GM19397 (cell line): ENCODE measurements at regions not wholly inside any gene's neighbourhood (a gene's known extent, or its start where the extent isn't known, plus 50 kb on each side); places are given as distances from the start of the nearest gene placed in this dataset.
"Not testable (repeated sequence)": the region's sequence is repeated elsewhere in the genome, so short reads cannot be mapped to it uniquely, and the experiment has no call there.

Experiments used
- ATAC-seq: cut with Tn5 transposase; IDR thresholded peaks from one replicate; pipeline ENCODE4 v1.9.1; 2021; ENCODE audit warnings: mild to moderate bottlenecking, moderate library complexity; ENCODE audit not compliant: unreplicated experiment

DNA sequence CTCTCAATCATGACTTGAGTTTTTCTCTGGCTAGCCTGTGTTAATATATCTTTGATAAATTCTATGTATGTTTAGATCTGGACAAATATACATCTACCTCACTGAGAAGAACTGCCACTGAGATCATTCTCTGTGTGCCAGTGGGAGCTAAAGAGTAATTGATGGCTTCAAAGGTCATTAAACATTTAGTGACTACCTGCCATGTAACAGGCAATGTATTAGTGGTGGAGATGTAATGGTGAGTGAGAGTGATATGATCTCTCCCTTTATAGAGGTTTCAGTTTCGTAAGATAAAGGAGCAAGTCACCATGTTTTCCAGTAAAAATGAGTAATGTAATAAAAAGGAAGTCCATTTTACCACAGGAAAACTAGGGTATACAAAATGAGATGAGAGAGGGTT, 235.8 kb upstream of the CDH8 start:
- ATAC-seq = no peak

GRCh38 chr16:62261760-62262159, 225.5 kb upstream of the CDH8 start:
- no peak for ATAC-seq

GRCh38 chr16:62258931-62259435, 222.7 kb upstream of the CDH8 start:
- ATAC-seq = not testable (repeated sequence)

DNA sequence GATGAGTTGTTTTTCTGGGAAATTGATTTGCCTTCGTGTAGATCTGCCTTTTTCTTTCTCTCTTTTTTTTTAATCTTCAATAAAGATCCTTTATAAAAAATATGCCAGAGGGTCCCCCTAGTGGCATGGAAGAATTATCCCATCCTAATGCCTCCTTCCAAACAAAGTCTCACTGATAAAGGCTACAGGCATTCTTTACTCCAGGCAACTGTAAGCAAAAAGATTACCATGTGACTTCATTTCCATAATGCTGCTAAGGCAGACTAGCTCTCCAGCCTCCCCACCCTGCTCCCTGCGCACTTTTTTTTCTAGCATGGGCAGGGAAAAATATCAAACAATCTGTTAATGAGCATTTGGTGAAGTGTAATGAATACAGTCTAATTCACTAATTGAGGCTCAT, 220.2 kb upstream of the CDH8 start:
- ATAC-seq = no peak

DNA sequence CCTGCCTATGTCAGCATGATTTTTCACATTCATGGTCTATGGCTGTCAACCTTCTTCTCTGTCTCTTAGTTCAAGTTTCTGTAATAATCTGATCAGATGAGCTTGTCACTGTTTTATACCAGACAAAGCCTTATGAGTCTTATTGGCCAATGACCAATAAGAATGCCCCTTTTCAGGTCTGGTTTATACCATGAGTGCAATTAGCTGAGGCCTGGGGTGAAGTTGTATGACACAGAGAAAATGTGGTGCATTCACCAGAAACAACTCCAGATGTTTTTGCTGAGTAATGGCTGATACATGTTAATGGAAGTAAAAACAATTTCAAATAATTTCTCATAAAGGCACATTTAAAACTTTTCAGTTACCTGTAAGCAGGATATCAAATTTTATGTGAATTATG, 218.6 kb upstream of the CDH8 start:
- ATAC-seq = no peak

GRCh38 chr16:62254372-62254771, 218.1 kb upstream of the CDH8 start:
- no peak for ATAC-seq

DNA sequence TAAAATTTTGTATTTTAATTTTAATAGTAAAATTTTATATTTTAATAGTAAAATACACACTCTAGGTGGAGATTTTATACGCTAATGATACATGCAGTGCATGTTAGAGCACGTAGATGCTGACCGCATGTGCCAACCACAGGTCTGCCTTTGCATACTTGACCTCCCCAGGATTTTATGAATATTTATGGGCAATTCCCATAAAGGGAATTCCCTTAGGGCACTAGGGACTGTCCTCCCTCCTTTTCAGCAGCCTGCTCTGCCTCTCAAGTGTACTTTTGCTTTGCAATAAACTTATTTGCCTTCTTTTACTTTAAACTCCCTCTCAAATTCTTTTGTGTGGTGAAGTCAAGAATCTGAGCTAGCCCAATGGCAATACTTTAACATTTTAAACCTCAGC, 217.7 kb upstream of the CDH8 start:
- ATAC-seq = no peak

GRCh38 chr16:62249069-62249468, 212.8 kb upstream of the CDH8 start:
- ATAC-seq = no peak

GRCh38 chr16:62240722-62241121, 204.5 kb upstream of the CDH8 start:
- ATAC-seq = no peak

DNA sequence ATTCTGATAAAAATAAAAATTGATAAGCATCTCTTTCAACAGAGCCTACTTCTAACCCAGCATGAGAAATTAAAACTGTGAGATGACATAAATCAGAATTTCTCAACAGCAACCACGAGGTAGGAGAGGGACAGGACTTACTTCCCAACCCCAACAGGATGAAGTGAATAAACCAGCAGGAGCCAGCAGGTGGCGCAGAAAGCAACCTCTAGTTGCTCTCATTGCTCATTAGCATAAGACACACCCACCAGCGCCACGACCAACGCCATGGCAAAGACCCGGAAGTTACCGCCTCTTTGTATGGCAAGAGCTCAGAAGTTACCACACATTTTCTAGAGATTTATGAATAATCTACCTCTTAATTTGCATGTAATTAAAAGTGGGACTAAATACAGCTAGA, 189.4 kb upstream of the CDH8 start:
- no peak for ATAC-seq

DNA sequence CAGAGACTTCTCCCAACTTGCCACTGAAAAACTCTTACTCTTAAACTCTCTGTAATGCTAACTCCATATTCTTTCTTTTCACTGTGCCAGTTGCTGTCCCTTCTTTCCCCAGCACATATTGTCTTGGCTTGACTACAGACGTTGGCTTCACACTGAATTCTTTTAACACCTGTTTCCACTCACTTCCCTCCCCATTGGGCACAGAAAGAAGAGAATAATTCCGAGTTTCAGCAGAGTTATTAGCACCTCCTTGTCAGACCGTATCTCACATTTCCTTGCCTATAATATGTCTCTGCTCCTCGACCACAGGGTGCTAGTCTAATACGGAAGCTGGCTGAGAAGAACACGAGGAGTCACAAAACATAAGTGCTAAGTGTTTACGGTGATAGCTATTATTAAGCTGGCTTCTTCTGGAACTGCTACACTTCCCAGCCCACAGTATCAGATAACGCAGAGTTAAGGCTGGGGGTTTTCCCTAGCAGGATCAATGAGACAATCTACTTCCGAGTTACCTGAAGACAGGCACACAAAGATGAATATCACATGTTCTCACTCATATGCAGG, 188.5 kb upstream of the CDH8 start:
- ATAC-seq = no peak

GRCh38 chr16:62216837-62217236, 180.6 kb upstream of the CDH8 start:
- ATAC-seq = no peak

GRCh38 chr16:62213763-62214162, 177.5 kb upstream of the CDH8 start:
- no peak for ATAC-seq

GRCh38 chr16:62208934-62209333, 172.7 kb upstream of the CDH8 start:
- no peak for ATAC-seq

GRCh38 chr16:62205459-62205858, 169.2 kb upstream of the CDH8 start:
- no peak for ATAC-seq

DNA sequence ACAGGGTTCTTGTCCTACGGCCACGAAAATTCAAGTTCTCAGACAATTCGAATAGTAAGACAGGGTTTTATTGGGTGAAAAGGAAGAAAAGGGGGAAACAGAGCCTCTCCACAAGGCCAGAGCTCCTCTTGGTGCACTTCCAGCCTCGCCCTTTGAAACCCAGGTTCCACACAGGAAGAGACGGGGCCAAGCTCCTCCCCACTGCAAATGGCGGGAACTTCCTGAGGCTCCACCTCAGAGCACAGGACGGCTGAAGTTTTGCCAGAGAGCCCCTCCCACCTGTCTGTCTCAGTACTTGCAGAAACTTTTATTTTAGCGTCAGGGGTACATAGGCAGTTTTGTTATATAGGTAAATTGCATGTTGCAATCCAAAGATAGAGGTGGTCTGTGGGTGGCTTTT, 165.7 kb upstream of the CDH8 start:
- no peak for ATAC-seq

- ATAC-seq = no peak
Observed at GRCh38 chr16:62194828-62195227, 158.6 kb upstream of the CDH8 start.

DNA sequence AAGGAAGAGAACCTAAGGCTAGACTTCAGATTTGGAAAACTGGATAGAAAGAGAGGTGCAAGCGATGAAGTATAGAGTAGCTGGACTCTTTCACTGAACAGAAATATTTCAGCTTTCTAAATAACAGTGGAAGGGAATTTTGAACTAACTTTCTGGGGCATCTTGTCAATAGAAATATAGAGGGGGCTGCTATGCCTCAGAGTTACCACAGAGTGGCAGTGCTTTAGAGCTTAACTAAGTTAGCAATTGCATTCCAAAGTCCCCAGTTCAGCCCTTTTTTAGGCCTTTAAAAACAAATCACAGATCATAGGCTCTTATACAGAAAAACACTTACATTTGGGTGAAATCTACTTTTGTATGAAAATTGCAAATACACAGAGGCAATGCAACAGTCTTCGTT, 154.2 kb upstream of the CDH8 start:
- ATAC-seq = no peak

DNA sequence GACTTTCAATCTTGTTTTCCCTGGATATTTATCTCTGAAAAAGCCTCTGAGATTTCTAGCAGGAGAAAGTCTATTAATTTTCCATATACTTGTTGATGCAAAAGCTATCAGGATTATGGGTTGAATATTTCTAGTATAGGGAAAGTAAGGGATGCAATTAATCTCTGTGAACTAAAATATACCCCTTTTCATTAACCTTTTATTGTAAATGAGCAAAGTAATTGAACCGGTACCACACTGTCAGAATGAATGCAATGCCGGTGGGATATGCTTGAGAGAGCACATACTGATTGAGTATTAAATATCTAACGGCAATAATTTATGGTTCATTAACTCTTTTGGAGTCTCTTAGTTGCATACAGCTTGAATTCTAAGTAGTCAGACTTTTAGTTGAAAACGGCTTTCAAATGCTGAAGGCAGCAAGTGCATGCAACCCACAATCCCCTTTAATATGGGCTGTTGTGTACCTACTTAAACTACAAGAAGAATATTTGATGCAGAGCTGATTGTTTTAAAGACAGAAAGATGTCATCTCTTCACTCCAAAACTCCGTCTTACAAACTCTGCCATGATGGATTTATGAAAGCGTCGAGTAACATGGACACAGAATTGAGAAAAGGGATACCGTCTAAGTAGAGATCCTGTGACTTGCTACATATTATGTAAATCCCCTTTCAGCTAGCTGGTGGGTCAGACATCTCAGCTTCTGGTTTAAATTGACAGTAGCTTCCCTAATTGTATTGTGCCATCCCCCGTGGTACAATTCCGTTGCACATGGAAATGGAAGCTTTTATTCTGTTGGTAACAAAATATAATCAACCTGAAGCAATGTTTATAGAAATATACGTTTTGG, 141.3 kb upstream of the CDH8 start:
- no peak for ATAC-seq

DNA sequence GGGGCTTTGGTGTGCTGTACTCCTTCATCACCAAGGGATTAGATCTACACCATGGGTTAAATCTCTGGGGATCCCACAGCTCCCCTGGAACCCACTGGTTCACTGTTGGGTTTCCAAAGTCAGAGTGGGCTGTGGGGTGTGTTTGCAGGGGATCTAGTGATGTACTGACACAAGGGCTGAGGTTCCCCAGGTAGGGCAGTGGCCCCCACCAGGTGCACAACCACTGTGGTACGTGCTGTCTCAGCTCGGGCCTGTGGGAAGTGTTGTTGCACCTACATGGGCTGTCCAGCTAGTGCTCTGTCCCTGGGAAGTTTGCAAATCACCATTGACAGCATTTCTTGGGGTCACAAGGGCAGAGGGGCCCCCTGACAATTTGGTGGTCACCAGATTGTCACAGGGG, 134.4 kb upstream of the CDH8 start:
- ATAC-seq = no peak

GRCh38 chr16:62167551-62167950, 131.3 kb upstream of the CDH8 start:
- no peak for ATAC-seq

DNA sequence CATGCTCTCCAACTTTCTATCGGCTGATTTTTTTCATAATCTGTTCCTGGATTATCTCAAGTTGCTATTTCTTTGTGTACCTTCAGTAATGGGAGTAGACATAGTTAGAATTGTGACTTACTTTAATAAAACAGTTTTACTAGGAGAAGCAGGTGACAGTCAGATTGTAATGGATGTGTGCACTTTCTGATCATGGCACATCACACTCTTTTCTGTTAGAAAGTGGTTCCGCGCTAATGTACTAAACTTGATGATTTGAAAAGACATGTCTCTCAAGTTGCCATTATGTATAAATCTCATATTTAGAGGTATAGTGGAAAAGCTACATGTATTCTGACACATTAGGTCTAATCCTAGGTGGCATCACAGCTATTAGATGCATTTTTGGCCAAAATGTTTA, 121.3 kb upstream of the CDH8 start:
- no peak for ATAC-seq

GRCh38 chr16:62156971-62157370, 120.7 kb upstream of the CDH8 start:
- ATAC-seq = no peak
